Transverse colon (tissue), 4 donors: ENCODE measurements at regions not wholly inside any gene's neighbourhood (a gene's known extent, or its start where the extent isn't known, plus 50 kb on each side); places are given as distances from the start of the nearest gene placed in this dataset.

Source experiments
- DNase-seq: peaks from one replicate; pipeline ENCODE4 v3.0.0-alpha.2; 2019
- H3K27ac ChIP-seq, 4 donors: fragments of 200-600 bp; sonication (generic); 2 replicates each; pipeline ENCODE4 v1.5.1; 2016 to 2018; ENCODE audit warnings: inconsistent platforms in 4 of 4
- H3K27me3 ChIP-seq: fragments of 200-600 bp; sonication (generic); 2 replicates; pipeline ENCODE4 v1.5.1; 2017; ENCODE audit warnings: inconsistent platforms
- H3K36me3 ChIP-seq, 4 donors: fragments of 200-600 bp; sonication (generic); 2 replicates each; pipeline ENCODE4 v1.5.1; 2017 to 2019; ENCODE audit warnings: inconsistent platforms in 4 of 4
- H3K4me1 ChIP-seq, 4 donors: fragments of 200-600 bp; sonication (generic); 2 replicates each; pipeline ENCODE4 v1.5.1; 2017 to 2020; ENCODE audit warnings: inconsistent platforms in 4 of 4
- H3K4me3 ChIP-seq, 4 donors: fragments of 200-600 bp; sonication (generic); 1 replicate in 1 of 4; 2 replicates in 3 of 4; pipeline versions ENCODE4 v1.5.1 to v1.6.1; 2017 to 2019; ENCODE audit warnings: inconsistent platforms in 4 of 4
- H3K9me3 ChIP-seq, 2 donors: fragments of 200-600 bp; sonication (generic); 2 replicates each; pipeline ENCODE4 v1.5.1; 2017 to 2019; ENCODE audit warnings: inconsistent platforms in 2 of 2
- EP300 ChIP-seq: sonication (generic); formaldehyde crosslinking; IDR thresholded peaks from one replicate; pipeline ENCODE4 v1.6.1; 2017; ENCODE audit warnings: antibody characterized with exemption, low read depth
- POLR2A ChIP-seq: fragments of 450-650 bp; IDR thresholded peaks from one replicate; pipeline ENCODE4 v1.6.1; 2016; ENCODE audit warnings: antibody characterized with exemption, mild to moderate bottlenecking, moderate library complexity
- POLR2AphosphoS5 ChIP-seq, 3 donors: sonication (generic); formaldehyde crosslinking; IDR thresholded peaks; one replicate each; pipeline ENCODE4 v1.6.1; 2016; ENCODE audit warnings: antibody characterized with exemption in 3 of 3
- WGBS, 2 donors: methylation state at CpG; one replicate each; pipeline ENCODE4 v1.1.5; 2018; ENCODE audit warnings: low coverage in 1 of 2; 5-methylcytosine and 5-hydroxymethylcytosine counted together
- in situ Hi-C, 4 donors: fragments of 200-750 bp; cut with MboI; loops; one replicate each; pipeline versions ENCODE4 v1.15.0 to v1.15.1; 2017; ENCODE audit warnings: low sequenced_read_pairs in 3 of 4, low pct_ligation_motif_present in 1 of 4, low pct_unique_long_range_greater_than_20kb in 1 of 4
- intact Hi-C: fragments of 100-400 bp; cut with DNase I; formaldehyde crosslinking; loops from one replicate; pipeline ENCODE4 v1.15.1; 2023; ENCODE audit warnings: low total_unique reads
- TF ChIP-seq, protein P1 (sequence below), 5 experiments: fragments of 200-600 bp in 3 of 5; fragments of 450-650 bp in 2 of 5; sonication (generic) in 3 of 5; IDR thresholded peaks; 1 replicate in 2 of 5; 2 replicates in 3 of 5; pipeline ENCODE4 v1.5.1; 2016 to 2017; ENCODE audit warnings: antibody characterized with exemption in 5 of 5, inconsistent platforms in 3 of 5, mild to moderate bottlenecking in 2 of 5, moderate library complexity in 1 of 5

DNA sequence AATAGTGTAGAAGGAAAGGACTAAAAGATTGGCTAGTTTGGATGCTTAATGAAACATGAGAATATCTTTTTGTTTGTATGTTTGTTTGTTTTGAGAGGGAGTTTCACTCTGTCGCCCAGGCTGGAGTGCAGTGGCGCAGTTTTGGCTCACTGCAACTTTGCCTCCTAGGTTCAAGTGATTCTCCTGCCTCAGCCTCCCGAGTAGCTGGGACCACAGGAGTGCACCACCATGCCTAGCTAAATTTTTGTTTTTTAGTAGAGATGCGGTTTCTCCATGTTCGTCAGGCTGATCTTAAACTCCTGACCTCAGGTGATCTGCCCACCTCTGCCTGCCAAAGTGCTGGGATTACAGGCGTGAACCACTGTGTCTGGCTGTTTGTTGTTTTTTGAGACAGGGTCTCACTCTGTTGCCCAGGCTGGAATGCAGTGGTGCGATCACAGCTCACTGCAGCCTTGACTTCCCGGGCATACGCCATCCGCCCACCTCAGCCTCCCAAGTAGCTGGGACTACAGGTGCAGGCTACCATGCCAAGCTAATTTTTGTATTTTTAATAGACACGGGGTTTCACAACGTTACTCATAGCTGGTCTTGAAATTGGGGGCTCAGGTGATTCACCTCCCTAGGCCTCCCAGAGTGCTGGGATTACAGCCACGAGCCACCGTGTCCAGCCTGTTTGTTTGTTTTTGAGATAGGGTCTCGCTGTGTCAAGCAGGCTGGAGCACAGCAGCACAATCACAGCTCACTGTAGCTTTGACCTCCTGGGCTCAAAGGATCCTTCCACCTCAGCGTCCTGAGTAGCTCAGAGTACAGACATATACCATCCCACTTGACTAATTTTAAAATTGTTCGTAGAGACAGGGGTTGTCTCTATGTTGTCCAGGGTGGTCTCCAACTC, 209.2 kb downstream of the MYCN start:
- H3K4me3 ChIP-seq = no peak overlapping the region
- 79 to 96% methylated on average over 6 to 17 of the region's 17 CpGs for WGBS, 2 donors
- H3K9me3 ChIP-seq = no peaks in the 10 kb centered on the region
- no peaks in the 10 kb centered on the region for H3K4me1 ChIP-seq
- in situ Hi-C loops = no loop called here
- H3K27me3 ChIP-seq = no peaks in the 10 kb centered on the region
- TF ChIP-seq, protein P1, sequence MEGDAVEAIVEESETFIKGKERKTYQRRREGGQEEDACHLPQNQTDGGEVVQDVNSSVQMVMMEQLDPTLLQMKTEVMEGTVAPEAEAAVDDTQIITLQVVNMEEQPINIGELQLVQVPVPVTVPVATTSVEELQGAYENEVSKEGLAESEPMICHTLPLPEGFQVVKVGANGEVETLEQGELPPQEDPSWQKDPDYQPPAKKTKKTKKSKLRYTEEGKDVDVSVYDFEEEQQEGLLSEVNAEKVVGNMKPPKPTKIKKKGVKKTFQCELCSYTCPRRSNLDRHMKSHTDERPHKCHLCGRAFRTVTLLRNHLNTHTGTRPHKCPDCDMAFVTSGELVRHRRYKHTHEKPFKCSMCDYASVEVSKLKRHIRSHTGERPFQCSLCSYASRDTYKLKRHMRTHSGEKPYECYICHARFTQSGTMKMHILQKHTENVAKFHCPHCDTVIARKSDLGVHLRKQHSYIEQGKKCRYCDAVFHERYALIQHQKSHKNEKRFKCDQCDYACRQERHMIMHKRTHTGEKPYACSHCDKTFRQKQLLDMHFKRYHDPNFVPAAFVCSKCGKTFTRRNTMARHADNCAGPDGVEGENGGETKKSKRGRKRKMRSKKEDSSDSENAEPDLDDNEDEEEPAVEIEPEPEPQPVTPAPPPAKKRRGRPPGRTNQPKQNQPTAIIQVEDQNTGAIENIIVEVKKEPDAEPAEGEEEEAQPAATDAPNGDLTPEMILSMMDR (IDR thresholded peaks at IDR 0.05) = no peak
- TF ChIP-seq POLR2A = no peak
- intact Hi-C loops = no loop called here
- no peaks in the 10 kb centered on the region for H3K36me3 ChIP-seq
- no peak for DNase-seq
- H3K27ac ChIP-seq = no peak overlapping the region

DNA sequence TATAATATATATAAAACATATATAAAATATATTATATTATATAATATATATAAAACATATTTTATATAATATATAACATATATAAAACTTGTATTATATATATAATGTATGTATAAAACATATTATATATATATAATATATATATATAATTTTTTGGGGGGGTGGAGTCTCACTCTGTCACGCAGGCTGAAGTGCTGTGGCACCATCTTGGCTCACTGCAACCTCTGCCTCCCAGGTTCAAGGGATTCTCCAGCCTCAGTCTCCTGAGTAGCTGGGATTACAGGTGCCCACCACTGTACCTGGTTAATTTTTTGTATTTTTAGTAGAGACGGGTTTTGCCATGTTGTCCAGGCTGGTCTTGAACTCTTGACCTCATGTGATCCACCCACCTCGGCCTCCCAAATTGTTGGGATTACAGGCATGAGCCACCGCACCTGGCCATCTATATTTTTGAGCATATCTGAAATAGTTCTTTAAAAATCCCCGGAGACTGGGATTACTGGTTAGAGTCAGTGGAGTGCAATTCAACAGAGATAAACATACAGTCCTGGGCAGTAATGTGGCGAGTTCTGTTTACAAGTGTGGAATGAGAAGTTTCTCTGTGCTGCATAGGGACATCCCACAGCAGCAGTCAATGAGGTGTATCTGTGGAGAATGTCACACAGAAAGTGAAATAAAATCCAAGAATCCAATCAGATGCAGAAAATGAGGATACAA, 208.4 kb downstream of the MYCN start:
- no peak for DNase-seq
- no peaks in the 10 kb centered on the region for H3K36me3 ChIP-seq
- in situ Hi-C loops (no loop called here), intact Hi-C loops (no loop called here)
- 84 to 92% methylated on average over 6 of the region's 6 CpGs for WGBS, 2 donors
- no peak overlapping the region for H3K27ac ChIP-seq
- no peak for TF ChIP-seq POLR2A
- no peak for TF ChIP-seq EP300
- TF ChIP-seq POLR2AphosphoS5 (IDR thresholded peaks at IDR 0.05) = no peak
- TF ChIP-seq, protein P1 (IDR thresholded peaks at IDR 0.05) = no peak
- no peaks in the 10 kb centered on the region for H3K9me3 ChIP-seq
- H3K4me1 ChIP-seq = no peaks in the 10 kb centered on the region
- H3K4me3 ChIP-seq = no peak overlapping the region
- no peaks in the 10 kb centered on the region for H3K27me3 ChIP-seq

DNA sequence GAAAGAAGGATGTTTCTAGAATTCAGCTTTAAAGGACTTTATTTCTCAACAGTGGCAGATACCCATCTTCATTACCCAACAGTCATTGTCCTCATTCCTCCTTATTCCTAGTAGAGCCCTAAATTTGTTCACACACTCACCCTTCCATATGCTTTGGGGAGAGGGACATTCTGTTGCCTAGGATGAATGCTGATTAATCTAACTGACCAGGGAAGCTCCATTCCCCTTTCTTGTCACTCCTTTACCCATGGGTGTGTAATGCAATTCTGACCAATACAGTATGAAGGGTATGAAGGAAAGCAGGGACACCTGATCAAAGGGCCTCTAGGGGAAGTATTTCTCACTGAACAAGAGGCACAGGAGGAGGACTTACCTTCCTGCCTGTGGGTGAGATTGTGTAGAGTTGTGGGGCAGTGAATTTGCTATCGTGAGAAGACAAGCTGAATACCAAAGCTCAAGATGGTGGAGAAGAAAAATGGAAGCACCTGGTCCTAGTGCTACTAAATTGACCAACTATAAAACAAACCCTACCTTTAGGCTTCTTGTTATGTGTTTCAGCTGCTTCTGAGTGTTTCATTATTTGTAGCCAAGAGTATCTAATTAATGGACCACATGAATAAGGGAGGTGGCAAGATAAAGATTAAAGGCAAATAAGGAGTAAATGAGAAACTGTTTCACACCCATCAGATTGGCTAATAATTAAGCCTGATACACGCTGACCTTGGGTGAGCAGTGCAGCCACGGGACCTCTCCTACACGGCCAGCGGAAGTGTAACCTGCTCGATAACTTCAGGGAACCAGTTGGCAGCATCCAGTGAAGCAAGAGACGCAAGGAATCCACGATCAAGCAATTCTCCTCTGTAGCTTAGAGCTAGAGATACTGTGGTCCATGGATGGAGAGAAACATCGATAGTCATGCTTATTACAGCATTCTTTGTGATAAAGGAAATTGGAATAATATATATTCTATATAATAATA, 202.3 kb downstream of the MYCN start:
- Histone ChIP-seq H3K27ac (no peak overlapping the region), H3K36me3 (no peaks in the 10 kb centered on the region), H3K9me3 (no peaks in the 10 kb centered on the region), H3K27me3 (no peaks in the 10 kb centered on the region), H3K4me3 (no peak overlapping the region), H3K4me1 (peaks cover 0 to 4% (median 0%) of the 10 kb centered on the region in 4 donors)
- no peak for DNase-seq
- no peak for TF ChIP-seq EP300
- no peak for TF ChIP-seq POLR2AphosphoS5 (IDR thresholded peaks at IDR 0.05)
- TF ChIP-seq POLR2A = no peak
- TF ChIP-seq, protein P1 (IDR thresholded peaks at IDR 0.05) = no peak
- in situ Hi-C loops (no loop called here), intact Hi-C loops (loop anchor here (5.0 kb wide), 1 partner anchor 905 kb away; no protein-coding TSS in a partner anchor)
- 92 to 100% methylated on average over 4 to 9 of the region's 9 CpGs for WGBS, 2 donors

DNA sequence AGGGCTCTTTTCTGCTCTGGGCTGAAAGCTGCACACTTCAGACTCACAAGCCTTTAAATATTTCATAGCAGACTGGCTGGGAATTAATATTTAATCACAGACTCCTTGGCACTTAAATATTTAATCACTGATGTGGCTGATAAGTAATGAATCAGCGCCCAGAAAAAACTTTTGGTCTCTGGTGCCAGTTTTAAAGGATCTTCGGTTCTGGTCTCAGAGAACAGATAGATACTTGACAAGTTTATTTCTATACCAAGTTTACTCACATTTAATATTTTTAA, 201.2 kb downstream of the MYCN start:
- Histone ChIP-seq H3K4me3 (no peak overlapping the region), H3K36me3 (no peaks in the 10 kb centered on the region), H3K27ac (no peak overlapping the region), H3K4me1 (peaks cover 0 to 4% (median 0%) of the 10 kb centered on the region in 4 donors), H3K27me3 (no peaks in the 10 kb centered on the region), H3K9me3 (no peaks in the 10 kb centered on the region)
- intact Hi-C loops (loop anchor here (5.0 kb wide), 1 partner anchor 906 kb away; no protein-coding TSS in a partner anchor), in situ Hi-C loops (no loop called here)
- no peak for DNase-seq
- WGBS, 2 donors = 82 to 87% methylated on average over 2 of the region's 2 CpGs
- TF ChIP-seq EP300 (no peak), POLR2A (no peak), POLR2AphosphoS5 (IDR thresholded peaks at IDR 0.05) (no peak)
- TF ChIP-seq, protein P1 (IDR thresholded peaks at IDR 0.05) = no peak
